H4 (cell line): ENCODE measurements at regions not wholly inside any gene's neighbourhood (a gene's known extent, or its start where the extent isn't known, plus 50 kb on each side); places are given as distances from the start of the nearest gene placed in this dataset.
"Not testable (repeated sequence)": the region's sequence is repeated elsewhere in the genome, so short reads cannot be mapped to it uniquely, and the experiment has no call there.

Source experiments
- DNase-seq: peaks from one replicate; pipeline ENCODE4 v3.0.0-alpha.2; 2015; ENCODE audit warnings: low spot score

DNA sequence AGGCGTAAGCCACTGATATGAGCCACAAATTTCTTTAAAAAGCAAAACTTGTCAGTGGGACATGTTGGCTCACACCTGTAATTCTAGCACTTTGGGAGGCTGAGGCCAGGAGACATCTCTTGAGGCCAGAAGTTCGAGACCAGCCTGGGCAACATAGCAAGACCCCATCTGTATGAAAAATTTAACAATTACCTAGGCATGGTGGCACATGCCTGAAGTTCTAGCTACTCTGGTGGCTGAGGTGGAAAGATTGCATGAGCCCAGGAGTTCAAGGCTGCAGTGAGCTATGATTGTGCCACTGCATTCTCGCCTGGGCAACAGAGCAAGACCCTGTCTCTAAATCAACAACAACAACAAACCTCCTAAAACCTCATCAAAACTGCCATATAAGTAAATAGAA, 147.6 kb upstream of the BARHL2 start:
- no peak for DNase-seq

DNA sequence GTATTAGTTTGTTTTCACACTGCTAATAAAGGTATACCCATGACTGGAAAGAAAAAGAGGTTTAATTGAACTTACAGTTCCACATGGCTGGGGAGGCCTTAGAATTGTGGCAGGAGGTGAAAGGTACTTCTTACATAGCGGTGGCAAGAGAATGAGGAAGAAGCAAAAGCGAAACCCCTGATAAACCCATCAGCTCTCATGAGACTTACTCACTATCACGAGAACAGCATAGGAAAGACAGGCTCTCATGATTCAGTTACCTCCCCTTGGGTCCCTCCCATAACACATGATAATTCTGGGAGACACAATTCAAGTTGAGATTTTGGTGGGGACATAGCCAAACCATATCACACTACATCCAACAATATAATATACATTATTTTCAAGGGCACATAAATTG, 145.7 kb upstream of the BARHL2 start:
- DNase-seq, result no peak

DNA sequence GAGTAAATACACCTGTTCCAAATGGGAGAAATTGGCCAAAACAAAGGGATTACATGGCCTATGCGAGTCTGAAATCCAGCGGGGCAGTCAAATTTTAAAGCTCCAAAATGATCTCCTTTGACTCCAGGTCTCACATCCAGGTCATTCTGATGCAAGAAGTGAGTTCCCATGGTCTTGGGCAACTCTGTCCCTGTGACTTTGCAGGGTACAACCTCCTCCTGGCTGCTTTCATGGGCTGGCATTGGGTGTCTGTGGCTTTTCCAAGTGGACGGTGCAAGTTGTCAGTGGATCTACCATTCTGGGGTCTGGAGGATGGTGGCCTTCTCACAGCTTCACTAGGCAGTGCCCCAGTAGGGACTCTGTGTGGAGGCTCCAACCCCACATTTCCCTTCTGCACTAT, 144.3 kb upstream of the BARHL2 start:
- not testable (repeated sequence) for DNase-seq

DNA sequence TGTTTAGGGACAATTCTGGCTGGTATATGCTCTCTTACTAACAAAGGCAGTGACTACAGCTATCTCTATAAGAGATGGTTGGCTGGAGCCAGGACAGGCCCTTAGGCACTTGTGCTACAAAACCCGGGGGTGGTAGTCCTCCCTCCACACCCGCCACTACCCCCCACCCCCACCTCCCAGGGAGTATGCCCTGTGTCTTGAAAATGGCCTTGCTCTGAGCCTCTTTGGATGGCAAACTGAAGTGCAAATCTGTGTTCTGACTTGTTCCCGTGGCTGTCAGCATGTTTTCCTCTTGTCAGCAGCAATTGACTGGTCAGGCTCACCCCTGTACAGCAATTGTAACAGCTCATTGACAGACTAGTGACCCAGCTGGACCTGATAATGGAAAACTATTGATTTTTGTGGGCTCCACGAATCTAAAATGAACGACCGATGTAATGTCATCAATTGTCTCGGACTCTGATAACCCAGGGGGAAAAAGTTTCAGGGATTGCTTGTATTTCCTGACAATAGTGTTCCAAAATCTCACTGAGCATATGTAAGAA, 139.4 kb upstream of the BARHL2 start:
- DNase-seq, result no peak

DNA sequence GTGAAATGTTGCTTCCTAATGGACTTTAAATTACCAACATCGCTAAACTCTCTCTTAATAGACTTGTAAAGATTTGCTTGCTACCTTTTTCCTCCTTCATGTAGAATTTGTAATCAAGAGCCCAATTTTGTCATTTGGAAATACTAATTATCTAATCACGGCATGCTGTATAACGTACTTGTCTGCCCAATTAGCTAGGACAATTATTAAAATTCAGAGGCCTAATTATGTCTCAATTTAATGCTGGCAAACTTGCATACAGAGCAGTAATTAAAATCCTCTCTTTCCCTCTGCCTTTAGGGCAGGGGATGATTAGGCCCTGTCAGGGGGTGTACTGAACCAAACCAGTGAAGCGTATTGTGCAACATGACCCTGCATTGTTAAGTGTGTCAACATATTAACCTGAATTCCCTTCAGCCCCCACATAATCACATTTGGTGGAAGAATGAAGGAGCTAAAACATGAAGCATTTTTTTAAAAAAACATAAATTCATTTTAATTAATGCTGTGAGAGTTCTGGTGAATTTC, 137.4 kb upstream of the BARHL2 start:
- no peak for DNase-seq

DNA sequence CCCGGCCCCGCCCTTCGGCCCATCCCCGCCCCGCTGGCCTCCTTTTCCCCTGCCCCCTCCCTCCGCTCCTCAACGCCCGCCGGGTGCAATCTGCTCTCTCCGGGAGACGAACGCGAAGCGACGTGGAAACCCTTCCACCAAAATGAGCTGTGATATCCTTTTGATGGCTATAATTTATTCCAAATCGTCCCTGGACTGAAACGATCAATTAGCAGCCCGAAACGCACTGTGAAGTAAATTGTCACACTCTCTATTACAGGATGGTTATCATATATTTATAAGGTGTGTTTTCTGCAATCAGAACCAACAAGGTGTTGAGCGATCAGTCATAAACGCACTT, 134.6 kb upstream of the BARHL2 start:
- DNase-seq, result no peak

DNA sequence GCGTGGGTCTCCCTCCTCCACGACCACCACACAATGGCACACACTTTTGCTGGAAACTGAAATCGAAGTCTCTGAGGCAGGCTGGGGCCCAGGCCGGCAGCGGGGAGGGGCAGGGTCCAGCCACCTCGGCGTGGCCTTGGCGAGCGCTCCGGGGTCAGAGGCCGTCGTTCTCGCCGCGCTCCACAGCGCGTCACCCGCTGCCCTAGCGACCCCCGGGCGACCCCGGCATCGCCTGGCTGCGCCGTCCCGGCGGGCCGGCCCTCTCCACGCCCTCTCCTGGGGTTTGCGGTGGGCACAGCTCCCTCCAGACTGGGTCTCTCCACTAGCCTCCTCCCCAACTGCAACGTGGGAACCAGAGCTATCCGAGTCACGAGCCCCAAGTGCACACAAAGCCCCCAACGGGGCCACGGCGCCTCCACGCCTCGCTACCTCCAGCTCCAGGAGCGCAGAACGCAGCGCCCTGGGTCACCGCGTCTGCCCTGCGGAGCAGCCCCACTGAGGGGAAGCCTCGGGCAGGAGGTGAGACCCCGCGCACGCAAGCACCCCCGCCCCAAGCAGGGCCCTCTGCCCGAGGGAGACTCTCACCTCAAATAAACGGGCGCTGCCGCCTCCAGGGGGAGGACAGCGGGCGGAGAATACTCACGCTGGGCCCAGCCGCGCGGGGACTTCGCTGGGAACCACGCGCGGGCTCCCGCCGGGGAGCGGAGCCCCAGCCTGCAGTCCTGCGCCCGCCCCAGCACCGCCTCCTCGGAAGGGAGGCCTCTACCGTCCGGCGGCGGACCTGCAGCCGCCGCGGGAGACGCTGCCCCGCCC, 134.0 kb upstream of the BARHL2 start:
- peak; percentile 44 for DNase-seq

DNA sequence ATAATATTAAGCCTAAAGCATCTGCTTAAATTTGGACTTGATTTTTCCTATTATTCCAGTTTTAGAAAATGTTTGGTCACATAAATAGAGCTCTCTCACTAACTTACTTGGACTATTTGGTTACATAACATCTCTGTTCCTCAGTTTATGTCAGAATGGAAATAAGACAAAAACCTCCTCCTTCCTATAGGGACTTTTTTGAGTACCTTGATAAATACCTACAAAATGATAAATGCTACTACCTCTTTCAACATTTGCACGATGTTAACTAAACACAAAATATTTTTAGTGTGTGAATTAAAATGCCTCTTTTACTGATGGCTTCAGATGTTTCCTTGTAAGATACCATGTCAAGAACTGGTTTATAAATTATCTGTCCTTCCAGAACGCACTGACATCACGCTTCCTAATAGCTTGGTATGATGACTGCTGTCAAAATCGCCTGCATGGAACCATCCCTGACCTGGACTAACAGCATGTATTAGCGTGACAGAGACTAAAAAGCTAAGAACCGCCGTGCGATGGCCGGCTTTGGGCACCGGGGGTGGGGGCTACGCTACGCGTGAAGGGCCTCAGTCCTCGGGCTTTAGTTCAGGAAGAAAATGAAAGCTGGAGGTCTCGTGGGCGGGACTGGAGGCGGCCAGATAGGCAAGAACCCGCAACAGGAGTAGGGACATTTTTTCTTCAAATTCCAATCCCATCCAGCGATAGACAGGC, 133.2 kb upstream of the BARHL2 start:
- peak; percentile 7 for DNase-seq

DNA sequence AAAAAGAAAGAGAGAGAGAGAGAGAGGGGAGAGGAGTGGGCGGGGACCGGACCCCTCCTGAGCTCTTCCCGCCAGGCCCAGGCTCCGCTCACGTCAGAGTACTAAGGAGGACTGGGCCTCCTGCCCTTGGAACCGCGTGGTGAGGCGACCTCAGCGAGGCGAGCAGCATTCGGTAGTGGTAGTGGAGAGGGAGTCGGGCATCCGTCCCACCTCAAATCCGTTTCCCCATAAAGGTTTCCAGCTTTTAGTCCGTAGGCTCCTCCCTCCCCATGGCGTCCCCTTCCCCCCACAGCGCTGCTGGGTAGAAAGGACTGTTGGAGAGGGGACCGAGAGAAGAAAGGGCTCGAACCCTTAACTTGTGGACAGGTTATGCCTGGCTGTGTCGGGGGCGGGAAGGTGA, 124.4 kb upstream of the BARHL2 start:
- DNase-seq, result no peak

DNA sequence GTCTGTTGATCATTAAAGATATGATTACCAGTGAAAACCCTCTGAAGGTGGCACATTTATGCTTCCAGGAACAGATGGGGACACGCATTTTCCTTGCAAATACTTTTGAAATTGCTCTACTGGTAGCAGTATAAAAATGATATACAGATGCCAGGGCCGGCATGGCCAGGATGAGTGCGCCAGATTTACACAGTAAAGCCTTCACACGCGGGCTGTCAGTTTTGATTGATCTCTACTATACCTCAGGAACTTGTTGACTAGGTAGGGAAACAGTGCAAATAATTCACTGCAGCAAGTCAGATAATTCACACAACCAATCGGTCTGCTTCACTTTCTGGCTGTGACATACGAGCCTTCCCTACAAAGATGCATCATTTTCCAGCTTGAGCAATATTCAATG, 123.2 kb upstream of the BARHL2 start:
- no peak for DNase-seq

DNA sequence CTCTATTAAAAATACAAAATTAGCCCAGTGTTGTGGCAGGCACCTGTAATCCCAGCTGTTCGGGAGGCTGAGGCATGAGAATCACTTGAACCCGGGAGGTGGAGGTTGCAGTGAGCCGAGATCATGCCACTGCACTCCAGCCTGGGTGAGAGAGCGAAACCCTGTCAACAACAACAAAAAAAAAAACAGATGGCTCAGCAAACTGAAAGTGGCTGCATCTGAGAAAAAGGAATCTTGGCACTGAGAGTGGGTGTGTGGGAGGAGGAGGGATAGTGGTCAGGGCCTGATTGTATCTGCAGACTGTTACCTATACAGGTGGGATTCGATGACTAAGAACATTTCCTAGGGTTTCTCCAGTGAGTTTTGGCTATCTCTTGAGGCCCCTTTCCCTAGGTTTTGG, 122.2 kb upstream of the BARHL2 start:
- no peak for DNase-seq

DNA sequence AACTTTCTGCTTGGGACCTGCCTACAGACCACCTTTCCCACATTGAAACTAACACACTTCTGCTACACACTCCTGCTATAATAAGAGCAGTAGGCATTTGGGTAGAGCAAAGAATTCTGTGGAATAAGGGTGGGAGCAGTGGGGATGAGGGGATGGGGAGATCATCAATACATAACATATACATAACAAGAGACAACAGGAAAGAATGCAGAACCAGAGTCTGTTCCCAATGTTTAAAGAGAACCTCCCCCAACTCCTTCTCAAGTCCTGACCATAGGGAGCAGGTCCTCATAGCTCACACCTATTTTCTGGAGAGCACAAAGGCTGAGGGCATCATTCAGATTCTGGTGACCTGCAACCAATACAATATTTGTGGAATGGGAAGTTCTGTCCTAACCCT, 121.6 kb upstream of the BARHL2 start:
- DNase-seq, result no peak

DNA sequence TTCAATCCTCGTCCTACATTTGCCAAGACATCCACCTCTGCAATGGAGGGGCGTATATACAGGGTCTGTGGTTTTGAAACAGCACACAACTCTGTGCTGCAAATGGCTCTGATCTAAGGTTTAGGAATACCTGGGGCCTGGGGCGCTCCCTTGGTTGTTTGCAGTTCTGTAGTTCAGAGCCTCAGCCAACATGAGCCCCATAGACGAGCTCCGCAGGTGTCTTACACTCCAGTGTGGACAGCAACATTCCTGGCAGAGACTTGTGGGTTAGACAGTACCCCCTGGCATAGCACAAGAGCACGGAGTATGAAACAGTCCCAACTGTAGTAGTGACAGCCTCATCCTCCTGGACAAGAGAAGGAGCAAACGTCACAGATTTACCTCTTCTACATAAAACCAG, 120.3 kb upstream of the BARHL2 start:
- no peak for DNase-seq

DNA sequence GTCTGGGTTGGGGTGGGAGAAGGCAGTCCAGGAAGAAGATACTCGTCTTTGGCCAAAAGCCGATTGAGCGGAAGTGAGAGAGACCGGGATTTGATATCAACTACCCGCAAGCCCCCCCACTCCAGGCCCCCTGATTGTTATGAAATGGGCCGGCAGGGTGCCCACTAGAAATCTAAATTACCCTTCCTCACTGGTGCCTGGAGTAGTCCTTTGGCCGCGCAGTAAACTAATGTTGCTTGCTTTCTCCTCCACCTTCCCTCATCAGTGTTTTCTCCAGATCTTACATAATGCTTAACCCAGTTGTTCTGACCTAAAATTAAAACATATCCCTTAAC, 119.2 kb upstream of the BARHL2 start:
- DNase-seq, result no peak

DNA sequence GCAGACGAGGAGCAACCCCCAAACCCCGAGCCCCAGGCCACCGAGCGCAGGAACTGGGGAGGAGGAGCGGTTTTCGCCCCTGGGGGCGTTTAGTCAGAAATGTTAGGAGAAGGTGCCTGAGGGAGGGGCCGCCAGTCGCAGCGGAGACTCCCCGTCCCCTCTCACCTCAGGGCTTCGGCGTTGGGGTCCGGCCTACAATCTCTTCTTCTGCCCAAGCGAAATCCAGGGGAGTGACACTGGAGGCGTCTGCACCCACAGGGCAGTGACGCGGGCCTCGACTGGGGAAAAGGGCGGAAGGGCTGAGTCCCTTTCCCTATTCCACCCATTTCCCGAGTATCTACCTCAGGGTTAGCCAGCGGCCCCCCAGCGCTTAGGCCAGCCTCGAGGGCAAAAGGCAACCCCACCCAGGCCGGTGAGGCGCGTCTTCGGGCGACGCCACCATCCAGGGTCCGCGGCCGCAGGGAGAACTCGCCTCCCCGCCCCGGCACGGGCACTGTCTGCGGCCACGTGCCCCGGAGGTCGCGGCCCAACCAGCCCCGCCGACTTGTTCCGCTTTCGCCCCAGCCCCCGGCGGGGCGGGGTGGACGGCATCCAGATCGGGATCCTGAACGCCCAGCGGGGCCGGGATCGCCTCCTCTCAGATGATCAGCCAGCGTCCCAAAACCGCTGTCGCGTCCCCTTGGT, 118.7 kb upstream of the BARHL2 start:
- DNase-seq, result no peak

DNA sequence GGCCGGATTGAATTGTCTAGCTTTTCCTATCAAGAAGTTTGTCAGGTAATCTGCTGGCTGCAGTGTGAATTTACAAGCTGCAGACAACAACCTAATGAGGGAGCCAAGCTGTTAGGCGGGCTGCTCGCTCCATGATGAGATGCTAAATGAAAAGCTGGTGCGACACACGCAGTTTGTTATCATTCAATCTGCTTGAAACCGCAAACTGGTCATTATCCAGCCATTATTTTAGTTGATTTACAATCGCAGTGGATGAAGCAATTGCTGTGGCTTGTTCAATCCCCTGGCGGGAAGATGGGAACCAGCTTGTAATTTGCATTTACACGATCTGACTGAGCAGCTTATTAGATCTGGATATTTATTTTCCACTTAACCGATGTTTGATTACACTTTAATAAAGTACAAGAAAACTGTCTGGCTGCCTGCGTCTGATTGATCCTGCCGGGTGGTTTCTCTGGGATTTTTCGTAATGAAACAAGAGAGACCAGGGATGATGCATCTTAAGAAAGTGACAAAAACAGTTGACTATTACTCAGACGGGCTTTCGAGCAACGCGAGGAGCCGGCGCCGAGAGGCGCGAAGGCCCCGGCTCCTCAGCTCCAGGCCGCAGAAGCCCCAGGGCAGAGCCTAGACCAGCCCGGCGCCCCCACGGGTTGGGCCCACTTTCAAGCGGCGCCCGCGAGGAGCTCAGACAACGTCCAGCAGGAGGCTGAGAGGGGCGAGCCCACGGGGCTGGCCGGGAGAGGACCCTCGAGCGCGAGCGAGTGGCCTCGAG, 118.0 kb upstream of the BARHL2 start:
- DNase-seq, result no peak

DNA sequence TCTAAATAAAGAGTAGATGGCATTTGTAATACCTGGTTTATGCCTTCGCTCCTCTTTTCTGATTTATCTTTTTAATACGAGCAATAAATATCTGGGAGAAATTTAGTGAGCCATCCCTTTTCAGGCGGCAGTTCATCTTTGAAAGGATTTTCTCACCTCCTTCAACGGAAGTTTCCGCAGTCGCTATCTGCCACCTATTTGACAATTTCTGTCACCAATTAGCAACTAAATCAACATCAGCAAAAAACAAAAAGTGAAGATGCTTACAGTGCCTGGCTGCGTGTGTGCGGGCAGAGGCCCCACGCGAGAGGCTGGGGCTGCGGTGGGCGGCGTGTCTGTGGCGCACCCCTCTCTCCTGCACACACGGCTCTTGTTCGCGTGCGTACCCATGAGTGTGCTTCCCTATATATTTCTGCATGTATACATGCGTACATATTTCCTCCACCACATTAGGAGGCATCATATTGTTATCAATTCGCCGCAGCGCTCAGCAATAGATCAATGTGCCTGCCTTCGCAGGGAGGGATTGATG, 117.3 kb upstream of the BARHL2 start:
- no peak for DNase-seq

DNA sequence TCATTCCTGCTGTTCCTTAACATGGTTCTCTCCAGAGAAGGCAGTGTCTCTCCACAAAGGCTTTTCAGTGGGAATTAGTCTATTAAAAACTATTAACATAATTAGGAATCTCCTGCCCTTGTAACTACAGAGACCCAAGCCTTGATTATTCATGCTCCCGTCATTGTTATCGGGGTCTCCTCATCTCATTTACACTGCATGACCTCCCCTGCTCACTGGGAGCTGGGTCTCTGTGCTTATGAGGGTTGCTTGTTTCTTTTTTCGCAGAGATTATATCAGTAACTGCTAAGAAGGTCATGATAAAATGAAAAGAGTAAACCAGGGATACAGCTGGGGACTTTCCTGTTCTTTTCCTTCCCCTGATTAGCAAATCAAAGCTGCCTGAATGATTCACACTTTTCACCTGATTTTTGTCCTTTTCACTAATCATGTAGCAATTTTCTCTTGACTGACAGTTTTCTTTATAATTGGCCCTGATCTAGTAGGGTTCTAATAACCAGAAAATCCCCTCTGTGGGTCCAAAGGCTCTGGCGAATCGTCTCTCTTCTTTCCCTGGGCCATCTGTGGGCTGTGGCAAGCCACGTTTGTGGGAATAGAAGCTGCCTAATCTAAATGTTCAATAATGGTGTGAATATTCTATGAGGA, 116.5 kb upstream of the BARHL2 start:
- DNase-seq, result no peak

DNA sequence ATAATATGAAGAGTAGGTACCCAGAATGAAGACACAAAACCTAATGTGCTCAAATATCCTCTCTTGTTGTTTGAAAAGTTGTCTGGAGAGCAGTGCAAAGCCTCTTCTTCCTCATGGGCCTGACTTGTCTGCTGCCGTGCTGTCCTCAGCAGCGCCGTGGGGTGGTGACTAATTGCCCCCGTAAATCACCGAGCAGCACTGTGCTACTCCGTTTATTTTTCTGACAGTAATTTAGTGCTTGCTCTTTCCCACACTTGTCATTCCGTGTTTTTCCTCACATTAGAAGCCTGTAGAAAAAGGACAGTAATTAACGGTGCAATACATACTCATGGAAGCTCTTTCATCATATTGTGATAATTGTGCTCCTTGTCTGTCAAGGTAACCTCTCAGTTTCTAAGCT, 114.8 kb upstream of the BARHL2 start:
- DNase-seq, result no peak

DNA sequence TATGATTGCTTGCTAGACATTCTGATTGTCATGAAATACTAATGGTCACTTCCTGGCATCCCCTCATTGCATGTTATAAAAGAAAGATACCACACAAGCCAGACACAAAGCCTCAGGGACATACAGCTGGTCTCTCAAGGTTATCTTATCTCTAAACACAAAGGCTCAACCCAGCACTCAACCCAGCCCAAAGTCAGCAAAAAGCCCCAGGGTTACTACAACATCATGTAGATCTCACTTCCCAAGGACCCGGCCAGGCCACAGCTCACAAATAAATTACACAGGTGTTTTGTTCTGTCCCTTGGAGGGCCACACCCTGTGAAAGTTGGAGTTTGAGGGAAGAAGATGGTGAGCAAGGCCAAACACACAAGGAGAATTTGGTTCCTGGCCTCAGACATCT, 109.7 kb upstream of the BARHL2 start:
- DNase-seq, result no peak

DNA sequence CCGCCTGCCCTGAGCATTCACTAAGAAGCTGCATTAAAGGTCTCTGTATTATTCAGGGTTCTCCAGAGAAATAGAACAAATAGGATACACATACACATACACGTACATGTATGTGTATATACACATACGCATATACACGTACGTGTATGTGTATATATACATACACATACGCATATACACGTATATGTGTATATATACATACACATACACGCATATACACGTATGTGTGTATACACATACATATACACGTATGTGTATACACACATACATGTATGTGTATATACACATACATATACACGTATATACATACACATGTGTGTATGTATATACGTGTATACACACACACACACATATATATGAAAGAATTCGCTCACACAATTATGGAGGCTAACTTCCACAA, 108.9 kb upstream of the BARHL2 start:
- no peak for DNase-seq
